ENCODE measurements at regions not wholly inside any gene's neighbourhood (a gene's known extent, or its start where the extent isn't known, plus 50 kb on each side); places are given as distances from the start of the nearest gene placed in this dataset.

DNA sequence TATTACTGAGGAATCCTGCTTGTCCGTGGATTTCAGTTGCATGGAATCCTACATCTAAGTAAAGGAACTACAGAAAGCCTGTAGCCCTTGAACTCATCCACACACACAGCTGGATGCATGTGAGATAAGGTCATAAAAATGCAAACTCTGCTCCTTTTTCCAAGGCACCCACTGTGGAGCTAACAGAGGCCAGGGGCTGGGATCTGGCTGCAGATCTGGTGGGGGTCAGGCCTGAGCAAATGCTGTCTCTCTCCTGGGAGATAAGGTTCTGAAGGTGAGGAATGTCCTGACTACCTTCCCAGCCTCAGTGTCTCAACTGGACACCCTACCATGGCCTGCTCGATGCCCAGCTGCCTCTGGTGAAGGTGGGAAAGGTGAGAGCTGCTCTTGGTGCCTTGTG lies 321.5 kb downstream of the LRFN2 start:
- no peak for DNase-seq (ENCODE audit: low read depth)

DNA sequence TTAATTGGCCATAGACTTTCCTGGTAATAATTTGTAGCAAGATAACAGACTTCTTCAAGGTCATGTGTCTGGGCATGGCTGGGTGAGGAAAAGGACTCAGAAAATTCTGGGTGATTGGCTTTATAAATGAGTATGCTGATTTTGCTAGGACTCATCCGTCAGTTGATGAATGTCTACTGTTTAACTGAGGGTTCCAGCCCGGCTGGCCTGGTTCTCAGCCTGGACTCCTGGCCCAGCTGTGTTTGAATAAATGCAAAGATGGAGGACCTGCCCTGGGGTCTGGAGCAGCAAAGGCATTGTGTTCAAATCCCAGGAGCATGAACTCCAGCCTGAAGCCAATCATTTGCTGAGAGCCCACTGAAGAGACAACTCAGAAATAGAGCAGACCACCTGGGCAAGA lies 323.2 kb downstream of the LRFN2 start:
- DNase-seq (ENCODE audit: low read depth): no peak

DNA sequence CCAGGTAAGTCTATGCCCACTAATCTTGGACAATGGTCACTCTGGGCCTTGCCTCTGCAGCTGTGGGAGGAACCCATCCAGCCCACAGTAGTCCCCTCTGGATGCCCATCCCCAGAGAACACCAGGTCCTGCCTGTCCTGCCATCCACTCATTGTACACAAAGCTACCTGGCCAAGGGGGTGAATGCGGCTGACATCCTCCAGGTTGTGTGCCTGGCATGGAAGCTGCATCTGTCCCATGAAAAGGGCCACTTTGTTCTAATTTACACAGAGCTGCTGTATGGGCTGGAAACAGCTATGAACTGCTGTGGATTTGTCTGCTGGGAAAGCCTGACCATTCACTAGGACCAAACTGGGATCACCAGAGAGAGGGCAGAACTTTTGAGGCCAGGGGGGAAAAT lies 324.8 kb downstream of the LRFN2 start:
- DNase-seq (ENCODE audit: low read depth): no peak

DNA sequence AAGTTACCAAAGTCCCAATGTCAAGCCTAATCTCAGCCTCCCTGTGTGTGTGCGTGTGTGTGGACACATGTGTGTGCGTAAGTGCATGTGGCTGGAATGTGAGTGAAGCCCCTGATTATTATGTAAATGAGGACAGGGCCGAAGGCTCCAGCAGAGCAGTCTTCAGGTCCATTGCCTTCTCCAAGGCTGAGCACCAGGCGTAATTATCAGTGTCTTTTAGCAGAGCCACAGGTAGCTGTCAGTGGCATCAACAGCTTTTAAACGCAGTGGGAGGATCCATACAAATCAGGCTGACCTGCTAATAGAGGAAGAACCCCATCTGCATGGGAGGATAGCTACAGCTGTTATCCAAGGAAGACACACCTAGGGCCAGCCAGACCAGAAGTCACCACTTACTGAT lies 324.3 kb upstream of the MOCS1 start:
- no peak for DNase-seq (ENCODE audit: low read depth)

DNA sequence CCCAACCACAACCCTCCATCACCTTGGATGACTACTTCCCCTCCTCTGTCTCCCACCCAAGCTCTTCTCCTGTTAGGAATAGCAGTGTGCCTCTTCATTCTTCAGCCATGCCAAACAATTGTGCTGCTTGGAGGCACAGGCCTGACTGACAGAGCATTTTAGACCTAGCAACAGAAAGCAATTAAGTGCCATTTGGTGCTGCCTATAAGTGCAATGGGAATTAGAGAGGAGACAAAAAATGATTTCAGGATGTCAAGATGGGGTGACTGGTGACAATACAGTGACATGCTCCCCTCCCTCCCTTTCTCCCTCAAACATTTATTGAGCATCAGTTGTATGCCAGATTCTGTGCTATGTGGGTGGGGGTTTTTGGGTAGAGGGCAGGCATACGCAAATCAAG lies 322.6 kb upstream of the MOCS1 start:
- no peak for DNase-seq (ENCODE audit: low read depth)

DNA sequence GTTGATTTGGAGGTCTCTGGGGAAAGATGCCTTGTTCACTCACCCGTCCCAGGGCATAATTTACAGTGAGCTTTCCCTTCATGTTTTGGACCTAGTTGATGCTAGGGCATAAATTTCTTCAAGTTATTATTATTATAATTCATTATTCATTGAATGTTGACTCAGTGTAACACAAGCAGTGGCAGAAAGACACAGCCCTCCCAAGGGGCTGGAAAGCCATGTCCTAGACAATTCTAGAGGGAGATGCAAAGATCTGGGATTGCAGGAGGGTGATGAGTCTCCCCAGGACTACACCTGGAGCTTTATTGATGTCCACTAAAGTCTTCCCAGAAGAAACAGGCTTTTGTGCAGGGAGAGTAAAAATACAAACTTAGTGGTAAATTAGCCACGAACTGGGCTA lies 322.0 kb upstream of the MOCS1 start:
- DNase-seq (ENCODE audit: low read depth): no peak

DNA sequence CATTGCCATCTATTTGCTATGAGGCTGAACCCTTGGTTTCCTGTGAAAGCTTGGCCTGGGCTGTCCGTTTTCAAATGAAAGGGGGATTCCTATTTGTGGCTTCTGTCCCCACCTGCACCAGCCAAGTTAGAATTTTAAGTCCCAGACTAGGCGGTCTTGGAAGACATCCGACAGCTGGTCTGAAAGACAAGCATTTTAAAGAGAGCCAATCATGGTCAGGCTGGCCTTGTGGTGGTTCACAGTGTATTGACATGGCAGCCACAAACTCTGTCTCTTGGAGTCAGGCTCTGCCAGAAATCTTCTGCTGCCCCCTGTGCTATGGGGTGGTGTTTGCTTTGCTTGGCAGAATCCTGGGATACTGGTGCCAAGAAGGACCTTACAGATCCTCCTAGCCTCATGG lies 319.2 kb upstream of the MOCS1 start:
- DNase-seq (ENCODE audit: low read depth): no peak

DNA sequence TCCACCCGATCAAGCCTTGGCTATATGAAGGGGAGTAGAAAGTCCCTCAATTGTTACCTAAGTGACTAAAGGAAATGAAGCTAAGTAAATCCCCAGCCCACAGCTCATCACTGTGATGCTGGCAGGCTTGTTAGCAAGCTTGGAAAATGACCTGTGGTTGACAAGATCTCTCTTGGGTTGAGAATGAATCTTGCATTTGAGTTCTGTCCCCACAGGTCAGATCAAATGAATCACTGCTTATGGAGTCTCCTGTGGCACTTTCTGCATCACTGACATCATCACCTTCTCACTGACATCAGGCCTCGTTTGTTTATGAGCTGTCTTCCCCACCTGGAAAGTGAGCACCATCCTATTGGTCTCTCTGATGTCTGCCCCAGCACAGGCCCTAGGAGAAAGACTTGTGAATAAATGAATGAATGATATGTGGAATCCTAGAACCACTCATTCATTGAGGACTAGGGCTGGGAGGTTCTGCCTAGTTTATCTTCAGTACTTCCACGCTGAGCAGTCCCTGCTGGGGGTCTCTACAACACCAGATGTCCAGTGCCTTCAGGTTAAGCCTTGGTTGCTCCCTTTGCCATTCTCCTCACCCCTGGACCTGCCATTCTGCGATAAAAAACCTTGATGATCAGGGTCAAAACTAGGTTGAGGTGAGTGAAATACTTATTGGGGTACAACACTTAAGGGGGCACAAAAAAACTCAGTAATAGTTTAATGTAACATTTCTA lies 318.4 kb upstream of the MOCS1 start:
- no peak for DNase-seq (ENCODE audit: low read depth)

DNA sequence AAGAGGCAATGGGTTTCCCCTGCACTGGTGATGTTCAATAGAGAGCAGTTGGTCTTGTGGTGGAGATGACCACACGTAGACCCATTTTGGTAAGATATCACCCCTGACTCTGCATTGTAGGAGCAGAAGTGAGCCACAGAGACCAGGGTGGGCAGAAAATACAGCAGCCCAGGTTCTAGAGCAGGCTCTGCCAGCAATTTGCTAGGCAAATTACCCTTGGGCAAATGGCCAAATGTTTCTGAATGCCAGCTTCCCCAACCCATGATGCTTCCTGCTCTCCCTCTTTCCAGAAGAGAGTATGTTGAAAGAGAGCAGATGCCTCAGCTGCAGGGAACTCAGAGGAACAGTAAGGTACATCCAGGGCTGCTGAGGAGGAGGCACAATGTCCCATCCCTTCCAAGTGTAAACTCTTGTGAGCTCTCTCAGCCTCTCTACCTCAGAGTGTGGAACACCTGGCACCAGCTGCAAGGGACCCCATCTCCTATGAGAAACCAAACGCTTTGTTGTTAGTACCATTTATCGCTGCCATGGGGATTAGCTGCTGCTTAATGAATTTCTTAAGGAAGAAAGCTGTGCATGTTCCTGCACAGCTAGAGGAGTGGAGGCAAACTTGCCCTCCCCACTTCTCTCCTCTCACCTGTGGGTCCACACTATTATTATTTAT lies 317.5 kb upstream of the MOCS1 start:
- DNase-seq (ENCODE audit: low read depth): no peak

DNA sequence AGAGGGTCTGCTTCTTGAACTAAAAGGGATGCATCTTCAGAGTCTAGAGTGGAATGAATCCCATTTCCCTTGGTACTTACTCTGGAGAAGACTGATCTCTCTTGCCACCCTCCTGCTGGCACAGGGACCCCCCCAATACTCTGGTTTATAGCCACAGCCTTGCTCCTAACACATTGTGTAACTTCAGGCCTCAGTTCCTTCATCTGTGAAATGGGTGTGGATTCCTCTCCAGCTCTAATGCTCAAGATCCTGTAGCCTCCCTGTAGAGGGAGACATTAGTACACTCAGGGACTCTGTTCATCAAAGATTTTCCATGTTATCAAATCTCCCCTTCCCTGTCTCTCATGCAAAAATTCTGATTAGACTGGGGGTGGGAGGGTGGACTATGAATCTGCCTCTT lies 315.7 kb upstream of the MOCS1 start:
- no peak for DNase-seq (ENCODE audit: low read depth)

DNA sequence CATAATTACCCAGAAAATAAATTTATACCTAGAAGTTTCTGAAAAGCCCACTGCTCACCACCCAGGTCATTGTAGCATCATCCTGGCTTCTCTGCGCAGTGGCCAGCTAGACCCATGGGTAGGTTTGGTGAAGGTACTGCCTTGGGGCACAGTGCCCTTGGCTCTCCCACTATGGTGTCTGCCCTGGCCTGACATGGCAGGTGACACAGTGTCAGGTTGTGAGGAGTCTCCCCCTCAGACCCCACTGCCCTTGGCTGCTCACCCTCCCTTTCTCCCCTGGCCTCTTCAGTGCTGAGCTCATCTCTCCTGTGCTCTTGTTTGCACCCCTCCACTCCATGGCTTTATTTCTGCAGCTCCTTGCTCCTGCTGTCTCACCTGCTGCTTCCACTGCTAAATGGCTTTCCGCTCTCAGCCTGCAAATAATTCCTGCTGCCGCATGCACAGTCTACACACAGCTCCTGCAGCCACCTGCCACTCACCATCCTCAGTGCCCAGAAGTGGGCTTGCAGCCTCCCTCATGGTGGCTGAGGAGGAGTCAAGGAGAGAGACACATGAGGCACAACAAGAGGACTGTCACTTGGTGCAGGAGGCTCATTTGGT lies 313.4 kb upstream of the MOCS1 start:
- no peak for DNase-seq (ENCODE audit: low read depth)

DNA sequence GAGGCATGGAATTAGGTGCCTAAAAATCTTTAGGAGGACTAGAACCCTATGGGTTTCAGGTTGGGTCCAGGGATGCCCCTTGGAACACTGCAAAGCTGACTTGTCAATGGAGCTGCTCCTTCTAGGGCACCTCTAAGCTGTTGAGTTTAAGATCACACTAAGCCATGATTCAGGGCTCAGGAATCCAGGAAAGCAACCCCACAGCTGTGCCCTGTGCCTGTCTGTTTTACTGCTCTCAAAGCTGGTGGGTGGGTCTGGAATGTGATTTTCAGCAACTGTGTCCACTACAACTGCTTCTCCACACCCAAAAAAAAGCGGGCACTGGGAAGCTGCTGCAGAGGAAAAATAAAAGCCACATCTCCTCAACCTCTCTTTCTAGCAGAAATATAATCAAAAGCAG lies 310.4 kb upstream of the MOCS1 start:
- DNase-seq (ENCODE audit: low read depth): no peak

DNA sequence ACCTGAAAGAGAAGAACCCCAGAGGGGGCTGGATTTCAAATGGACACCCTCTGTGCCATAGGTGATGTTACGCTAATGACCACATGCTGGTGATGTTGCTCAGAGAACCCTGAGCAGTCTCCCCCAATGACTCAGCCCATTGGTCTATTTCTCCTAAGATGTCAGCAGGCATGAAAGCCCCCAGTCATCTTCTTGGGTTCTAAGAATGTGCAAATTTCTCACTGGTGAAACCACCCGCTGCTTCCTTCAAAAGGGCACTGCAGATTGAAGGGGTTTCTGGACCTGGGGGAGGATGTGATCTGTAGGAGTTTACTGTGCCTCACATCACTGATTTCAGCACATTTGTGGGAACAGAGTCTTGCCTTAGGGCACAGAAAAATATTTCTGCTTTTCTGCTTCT lies 298.4 kb upstream of the MOCS1 start:
- no peak for DNase-seq (ENCODE audit: low read depth)

DNA sequence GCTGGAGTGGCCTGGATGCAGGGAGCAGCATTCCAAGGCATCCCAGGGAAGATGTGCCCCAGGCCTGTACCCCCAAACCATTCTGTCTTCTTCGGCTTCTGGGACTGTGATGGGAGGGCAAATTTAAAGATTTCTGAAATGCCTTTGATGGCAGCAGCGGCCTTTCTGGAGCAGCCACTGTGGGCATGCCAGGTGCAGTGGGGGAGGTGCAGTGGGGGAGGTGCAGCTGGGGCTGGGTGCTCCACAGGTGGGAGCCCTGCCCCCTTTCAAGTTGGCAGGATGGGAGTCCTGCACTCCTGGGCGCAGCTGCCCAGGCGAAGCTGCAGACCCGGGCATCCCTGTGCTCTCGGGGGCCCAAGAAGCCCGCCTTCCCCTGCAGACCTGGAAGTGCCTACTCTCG lies 293.5 kb upstream of the MOCS1 start:
- no peak for DNase-seq (ENCODE audit: low read depth)

DNA sequence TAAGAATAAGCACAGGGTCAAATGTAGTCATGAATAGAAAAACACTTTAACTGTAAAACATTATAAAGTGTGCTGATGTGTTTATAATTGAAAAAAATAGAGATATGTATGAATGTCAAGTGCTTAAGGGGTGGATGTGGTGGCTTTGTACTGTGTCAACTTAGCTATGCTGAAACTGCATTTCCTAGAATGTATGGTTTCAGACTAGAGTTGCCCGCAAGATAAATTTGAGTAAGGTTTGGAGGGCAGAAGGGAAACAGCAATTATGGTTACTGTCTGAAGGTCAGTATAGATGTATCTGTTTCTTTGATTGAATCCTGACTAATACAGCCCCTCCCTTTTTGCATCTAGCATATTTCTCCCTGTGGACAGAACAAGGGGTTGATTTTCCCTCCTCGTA lies 288.1 kb upstream of the MOCS1 start:
- no peak for DNase-seq (ENCODE audit: low read depth)

DNA sequence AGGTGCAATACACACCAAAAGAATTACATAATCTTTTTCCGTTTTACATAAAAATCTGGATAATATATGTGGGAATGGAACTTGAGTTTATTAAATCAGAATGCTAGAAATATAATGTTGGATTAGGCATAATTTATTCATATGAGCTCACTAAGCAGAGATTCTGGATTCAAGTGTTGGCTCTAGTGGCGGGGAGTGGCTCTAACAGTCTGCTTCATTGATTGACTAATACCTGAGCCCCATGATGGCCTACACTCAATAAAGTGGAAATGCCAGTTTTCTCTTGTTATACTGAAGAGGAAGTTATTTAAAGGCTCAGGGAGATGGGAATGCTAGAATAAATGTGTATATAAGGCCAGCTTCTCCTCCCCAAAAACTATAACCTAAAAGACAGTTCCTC lies 285.5 kb upstream of the MOCS1 start:
- DNase-seq (ENCODE audit: low read depth): no peak

DNA sequence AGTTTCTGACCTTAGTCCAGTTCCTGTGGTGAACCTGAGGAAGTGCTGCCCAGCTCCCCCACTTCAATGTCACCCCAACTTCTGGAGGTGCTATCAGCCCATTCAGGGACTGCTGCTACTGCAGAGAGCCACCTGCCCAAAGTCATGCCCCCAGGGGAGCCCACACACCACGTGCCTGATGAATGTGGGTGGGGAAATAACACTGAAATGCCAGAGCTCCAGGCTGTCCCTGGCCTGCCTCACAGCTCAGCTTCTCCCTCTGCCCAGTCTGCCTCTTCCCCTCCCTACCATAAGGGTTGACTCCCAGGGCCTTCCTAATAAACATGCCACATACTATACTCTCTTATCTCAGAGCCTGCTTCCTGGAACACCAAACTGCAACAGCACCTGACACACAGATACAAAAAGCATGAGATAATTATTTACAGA lies 276.4 kb upstream of the MOCS1 start:
- no peak for DNase-seq (ENCODE audit: low read depth)

DNA sequence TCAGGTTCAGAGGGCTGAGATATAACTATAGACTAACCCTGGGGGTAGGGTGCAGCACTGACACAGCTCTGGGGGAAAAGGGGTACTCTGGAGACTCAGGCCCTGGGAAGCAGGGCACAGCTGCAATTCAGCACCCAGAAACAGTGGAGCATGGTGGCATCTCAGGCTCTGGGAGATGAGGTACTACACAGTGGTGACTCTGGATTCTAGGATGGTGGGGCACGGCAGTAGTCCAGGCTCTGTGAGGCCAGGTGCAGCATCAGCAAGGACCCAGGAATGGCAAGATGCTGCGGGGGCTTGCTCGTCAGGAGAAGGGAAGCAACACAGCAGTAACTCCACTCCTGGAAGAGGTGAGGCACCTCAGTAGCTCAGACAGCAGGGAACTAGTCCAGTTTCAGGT lies 271.5 kb upstream of the MOCS1 start:
- DNase-seq (ENCODE audit: low read depth): no peak

DNA sequence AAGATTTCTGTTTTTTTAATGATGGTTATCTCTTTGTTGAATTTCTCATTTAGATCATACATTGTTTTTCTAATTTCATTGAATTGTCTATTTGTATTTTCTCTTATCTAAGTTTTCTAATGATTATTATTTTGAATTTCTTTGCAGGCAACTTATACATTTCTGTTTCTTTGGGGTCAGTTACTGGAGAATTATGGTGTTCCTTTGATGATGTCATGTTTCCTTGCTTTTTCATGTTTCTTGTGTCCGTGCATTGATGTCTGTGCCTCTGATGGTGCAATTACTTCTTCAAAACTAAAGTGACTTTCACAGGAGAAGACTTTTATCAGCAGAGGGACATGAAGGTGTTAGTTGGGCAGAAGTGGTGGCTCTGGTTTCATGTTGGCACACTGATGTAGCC lies 270.7 kb upstream of the MOCS1 start:
- no peak for DNase-seq (ENCODE audit: low read depth)

DNA sequence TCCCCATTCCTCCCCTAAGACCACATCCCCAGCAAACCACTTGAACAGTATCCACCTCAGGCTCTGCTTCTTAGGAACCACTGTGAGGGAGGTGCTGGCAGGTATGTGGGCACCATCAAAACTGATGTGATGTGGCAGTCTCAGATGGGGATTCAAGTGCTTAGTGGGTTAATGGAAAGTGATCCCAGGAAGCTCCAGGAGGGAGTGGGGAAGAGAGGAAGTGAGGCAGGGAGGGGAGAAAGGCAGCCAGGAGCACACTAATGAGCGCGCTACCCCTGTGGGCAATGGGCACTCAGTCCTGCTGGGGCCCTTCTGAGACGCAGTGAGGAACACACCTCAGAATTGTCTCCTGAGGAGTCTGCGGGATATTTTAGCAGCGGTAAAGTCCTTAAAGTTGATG lies 263.1 kb upstream of the MOCS1 start:
- no peak for DNase-seq (ENCODE audit: low read depth)

DNA sequence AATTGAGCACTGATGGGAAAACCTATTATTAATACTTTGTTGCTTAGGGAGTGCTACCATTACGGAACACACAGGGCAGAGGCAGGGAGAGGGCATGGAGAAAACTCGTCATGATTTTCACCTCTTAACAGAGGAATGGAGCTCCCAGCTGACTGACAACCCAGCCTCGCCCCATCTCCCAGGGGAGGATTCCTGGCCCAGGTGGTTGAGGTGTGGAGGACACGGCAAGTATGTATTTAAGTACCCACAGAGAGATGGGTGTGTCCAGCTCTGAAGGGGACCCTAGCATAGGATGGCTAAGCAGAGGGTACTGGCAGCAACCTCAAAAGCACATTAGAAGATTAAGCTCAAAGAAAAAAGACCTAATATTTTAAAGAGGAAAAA lies 261.9 kb upstream of the MOCS1 start:
- no peak for DNase-seq (ENCODE audit: low read depth)

DNA sequence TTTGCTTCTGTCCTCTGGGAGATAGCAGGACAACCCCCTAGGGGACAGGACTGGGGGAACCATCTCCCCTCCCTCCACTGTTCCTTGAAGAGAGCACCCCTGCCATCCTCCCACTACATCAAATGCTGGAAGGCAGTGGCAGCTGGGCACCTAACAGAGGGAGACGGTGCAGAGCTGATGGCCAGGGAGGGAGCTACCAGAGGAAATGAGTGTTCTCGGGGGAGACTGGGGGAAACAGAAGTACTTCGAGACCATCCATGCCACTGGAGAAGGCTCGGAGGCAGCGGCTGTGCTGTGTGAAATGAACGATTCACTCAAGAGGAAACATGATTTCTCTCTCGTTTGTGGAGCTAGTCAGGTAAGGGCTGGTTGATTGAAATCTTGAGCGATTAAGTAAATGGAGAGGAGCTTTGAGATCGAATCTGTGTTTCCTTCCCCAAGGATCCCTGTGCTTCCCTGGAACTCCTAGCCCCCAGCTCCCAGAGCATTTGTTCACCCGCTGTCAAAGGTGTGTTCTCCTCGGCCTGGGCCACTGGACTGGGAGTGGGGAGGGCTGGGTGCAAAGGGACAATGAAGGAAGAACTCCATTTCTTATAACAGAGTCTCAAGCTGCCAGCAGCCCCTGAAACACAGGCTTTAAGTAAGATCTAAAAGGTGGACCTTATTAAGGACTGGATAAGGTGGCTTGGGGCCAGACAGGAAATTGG lies 261.3 kb upstream of the MOCS1 start:
- DNase-seq (ENCODE audit: low read depth): no peak

Measured in HS-5 (cell line).